GM19023 (cell line): ENCODE measurements at regions not wholly inside any gene's neighbourhood (a gene's known extent, or its start where the extent isn't known, plus 50 kb on each side); places are given as distances from the start of the nearest gene placed in this dataset.
"Not testable (repeated sequence)": the region's sequence is repeated elsewhere in the genome, so short reads cannot be mapped to it uniquely, and the experiment has no call there.

Experiments used
- ATAC-seq: cut with Tn5 transposase; IDR thresholded peaks from one replicate; pipeline ENCODE4 v1.9.1; 2021; ENCODE audit warnings: mild to moderate bottlenecking, moderate library complexity; ENCODE audit not compliant: unreplicated experiment

DNA sequence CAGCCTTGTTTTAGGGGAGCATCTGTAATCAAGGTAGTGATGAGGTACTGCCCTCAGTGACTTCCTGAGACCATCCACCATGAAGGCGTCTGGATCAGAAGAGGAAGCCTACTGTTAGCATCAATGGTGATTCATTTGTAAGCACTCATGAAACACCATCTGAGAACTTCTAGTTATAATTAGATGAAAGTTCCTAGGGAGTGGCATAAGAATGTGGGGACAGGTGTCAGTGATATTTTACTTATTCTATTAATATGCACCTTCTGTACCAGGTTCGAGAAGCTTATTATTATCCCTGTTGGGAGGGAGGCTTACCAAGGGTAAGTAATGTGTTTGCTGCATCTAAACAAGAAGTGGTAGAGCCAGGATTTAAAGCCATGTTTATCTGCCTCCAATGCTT, 295.8 kb upstream of the TBL1XR1 start:
- no peak for ATAC-seq

DNA sequence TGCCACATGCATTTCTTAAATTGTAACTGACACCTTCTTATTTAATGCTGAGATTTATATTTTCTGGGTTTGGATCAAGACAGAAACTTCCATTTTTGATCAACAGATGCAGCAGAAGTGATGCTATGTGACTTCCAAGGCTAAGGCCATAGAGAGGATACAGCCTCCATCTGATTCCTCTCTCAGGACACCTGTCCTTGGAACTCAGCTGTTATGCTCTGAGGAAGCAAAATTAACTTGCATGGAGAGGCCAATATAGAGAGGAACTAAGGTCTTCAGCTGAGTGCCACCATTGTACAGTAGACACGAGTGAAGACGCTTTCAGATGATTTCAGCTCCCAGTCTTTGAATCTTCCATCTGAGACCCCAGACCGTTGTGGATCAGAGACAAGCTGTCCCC, 296.9 kb upstream of the TBL1XR1 start:
- no peak for ATAC-seq

DNA sequence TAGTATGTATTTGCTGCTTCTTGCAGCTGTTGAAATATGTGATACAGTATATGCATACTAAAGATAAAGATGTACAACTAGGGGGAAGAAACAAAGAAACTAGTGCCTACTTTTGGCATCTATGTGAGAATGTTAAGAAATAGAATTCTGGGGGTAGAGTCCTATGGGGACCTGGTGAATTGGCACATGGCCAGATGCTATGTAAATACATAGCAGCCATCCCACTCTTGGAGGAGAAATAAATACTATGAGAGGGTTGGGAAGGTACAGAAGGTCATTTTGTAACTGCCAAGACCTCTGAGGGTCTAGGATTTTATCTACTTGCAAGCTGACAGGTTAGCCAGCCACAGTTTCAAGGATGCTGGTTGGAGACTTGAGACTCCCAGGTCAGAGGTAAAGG, 298.3 kb upstream of the TBL1XR1 start:
- ATAC-seq, result no peak

DNA sequence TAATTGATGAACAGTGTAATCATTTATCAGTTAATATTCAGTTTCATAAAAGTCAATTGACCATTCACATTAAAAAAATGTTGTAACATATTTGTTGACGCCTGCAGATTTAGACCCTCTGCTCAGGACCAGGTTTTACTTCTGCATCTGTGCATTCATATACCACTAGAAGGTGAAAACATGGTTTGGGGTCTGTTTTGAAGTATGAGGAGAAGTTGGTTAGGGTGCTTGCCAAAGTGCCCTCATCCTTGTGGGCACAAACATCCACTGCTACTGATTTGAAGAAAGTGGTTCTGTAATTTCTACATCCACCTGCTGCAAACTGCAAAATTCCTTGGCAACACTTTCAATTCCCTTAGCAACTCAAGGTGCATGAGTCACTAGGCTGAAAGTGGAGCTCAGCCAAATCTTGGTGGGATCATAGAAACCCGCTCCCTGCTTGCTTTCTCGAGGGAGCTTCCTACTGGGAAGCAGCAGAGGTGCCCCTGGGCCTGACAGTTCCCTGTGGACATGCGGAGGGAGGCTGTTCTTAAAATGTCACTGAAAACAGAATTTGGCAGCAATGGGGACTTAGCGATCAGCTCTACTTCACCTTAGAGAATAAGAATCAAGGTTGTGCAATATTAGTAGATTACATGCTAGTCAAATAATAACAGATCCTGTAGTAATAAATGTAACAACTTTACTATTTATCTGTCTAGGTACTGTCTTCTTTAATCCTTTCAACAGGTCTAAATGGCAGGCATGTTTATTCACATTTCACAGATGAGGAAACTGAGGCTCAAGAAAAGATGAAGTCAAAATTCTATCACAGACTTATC, 301.0 kb upstream of the TBL1XR1 start:
- no peak for ATAC-seq

DNA sequence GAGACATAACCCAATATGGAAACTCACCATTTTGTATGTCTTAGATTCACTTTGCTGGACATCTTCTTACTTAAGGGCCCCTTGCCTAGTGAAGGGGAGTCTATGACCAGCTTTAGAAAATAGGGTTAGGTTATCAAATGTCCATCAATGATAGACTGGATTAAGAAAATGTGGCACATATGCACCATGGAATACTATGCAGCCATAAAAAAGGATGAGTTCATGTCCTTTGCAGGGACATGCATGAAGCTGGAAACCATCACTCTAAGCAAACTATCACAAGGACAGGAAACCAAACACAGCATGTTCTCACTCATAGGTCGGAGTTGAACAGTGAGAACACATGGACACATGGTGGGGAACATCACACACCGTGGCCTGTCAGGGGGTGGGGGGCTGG, 301.8 kb upstream of the TBL1XR1 start:
- not testable (repeated sequence) for ATAC-seq

DNA sequence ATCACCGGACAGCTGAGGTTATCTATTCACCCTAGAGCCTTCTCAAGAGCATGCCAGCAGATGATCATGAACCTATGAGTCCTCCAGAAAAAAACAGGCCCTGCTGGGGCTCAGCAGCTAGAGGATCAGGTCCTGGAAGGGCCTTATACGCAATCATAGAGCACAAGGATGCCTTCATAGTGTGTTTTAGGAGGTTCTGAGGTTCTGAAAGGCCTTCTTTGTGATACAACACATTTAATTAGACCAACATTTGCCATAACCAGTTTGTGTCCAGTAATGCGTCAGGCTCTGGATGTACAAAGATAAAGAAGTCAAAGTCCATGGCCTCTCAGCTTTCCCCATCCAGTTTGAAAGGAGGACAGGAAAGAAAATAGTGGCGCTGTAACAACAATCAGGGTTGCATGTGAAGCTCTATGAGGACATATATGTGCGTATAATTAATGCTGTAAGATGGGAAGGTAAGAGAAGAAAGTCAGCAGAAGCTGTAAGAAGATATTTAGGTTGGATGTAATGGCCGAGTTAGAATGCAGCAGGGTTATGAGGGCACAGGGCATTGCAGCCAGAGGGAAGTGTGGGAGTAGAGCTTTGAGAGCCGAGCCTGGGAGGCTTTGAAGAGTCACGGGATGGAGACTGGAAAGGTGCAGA, 302.6 kb upstream of the TBL1XR1 start:
- no peak for ATAC-seq

DNA sequence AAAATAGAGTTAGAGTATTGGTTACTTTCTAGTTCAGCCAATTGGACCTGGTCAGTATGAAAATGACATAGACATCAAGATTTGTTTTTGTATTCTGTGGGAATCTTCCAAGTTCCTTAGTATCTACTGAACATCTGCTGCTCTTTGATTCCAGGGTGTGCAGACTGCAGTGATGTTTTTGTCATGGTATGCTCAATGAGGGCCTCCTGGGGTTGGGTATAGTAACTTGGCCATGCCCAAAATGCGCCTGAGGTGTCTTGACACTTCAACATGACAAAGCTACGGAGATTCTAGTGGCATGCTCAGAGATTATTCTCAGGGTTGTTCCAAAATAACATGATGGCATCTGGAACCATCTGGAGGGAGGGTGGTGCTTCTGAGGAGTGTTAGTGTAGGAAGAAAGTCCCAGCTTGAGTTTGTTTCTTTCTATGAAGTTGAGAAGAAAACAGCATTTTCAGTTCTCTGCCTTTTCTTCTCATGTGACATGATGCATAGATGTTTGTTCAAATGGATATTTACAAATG, 313.5 kb upstream of the TBL1XR1 start:
- no peak for ATAC-seq

DNA sequence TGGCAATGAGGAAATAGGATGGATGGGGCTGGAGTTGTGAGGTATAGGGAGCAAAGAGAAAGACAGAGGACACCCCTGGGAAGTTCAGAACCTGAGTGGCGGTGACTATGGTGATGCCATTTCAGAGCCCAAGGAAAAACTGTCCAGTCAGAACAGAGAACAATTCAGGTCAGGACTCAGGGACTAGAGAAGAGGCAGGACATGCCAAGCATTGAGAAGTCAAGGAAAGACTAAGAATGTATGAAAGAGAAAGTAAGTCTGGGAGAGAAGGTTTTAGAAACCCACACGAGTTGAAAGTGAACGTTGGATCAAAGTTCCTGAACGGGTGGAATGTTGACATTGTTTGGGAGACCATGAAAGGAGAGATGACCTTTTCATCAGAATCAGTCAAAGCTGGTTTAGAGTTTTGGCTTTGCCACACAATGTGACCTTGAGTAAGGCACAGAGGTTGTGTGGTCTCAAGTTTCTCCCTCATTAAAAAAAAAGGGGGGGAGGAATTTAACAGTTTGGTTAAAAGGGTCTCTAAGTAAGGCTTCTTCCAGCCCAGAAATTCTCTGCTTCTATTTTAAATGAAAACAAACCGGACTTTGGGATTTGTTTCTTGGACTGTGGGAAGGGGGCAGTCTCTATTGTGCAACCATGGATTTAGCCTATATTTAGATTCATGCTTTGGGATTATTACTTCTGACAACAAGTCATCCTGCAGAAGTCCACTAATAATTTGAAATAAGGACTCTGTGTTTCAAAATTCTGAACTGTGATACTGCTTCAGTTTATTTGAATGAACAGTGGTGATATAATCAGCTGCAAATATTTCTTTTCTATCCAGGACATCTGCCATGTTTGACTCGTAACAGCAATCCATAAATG, 315.9 kb upstream of the TBL1XR1 start:
- ATAC-seq, result no peak

DNA sequence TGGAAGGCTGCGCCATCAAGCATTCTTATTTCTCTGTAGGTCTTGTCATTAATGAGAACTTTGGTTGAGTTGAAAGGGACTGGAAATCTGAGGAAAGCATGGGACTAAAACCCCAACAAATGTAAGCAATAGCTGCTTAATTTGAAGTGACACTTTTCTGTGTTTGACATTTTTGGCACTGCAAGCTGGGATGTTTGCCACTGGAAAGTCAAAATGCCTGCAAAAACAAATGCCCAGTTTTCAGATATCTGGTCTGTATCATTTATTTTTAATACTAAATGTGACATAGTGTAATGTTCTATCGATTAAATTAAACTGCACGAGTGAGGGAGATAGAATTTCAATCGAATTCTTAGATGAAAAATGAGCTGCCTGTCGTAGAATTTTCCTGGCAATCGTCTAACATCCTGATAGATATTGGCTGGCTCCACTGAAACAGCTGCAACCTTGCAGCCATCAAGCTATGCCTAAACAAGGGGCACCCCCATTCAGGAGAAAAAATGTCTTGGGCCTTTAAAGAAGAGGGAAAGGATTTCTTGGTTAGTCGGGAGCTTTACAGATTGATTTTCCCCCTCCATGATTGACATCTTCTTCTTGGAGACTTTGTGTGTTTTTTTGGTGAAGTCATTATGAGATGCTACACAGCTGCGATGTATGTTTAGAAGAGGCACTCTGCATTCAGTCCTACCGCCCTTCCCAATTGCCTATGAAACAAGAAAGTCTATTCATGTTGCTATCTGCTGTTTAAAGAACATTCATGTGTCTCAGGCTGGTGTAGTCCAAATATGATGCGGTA, 316.7 kb upstream of the TBL1XR1 start:
- ATAC-seq, result no peak

DNA sequence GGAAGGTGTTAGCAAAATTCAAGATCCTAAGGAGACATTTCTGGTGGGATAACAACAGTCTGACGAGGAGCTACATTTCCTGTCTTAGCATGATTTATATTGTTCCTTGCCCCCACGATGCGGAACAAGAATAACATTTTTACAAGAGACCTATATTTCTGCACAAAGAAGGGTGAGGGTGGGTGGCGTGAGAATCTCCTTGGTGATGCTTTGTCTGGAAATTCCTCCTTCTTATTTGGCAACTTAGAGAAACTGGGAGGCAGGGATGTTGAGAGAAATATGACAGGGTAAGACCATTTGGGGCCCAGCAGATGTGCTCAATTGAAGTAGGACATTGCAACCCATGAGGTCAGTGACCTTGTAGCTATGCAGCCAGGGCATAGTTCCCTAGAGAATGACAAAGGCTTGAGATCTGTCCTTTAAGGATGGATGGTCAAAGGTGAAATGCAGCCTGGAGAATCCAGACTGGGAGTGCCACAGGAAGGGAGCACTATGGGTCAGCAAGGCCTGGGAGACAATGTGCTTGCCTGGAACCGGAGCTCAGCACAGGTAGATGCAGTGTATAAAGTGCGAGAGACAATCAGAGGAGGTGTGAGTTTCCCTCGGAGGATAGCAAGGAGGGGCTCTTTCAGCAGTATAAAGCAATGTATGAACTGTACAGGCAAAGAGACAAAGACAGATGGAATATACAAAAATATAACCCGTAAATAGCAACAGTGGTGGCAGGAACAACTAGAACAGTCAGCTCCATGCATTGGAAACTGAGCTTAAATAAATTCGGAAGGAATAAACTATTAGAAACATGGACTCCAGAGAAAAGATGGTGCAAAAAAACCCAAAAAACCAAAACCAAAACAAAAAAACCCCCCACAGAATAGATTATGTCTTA, 317.6 kb upstream of the TBL1XR1 start:
- no peak for ATAC-seq

DNA sequence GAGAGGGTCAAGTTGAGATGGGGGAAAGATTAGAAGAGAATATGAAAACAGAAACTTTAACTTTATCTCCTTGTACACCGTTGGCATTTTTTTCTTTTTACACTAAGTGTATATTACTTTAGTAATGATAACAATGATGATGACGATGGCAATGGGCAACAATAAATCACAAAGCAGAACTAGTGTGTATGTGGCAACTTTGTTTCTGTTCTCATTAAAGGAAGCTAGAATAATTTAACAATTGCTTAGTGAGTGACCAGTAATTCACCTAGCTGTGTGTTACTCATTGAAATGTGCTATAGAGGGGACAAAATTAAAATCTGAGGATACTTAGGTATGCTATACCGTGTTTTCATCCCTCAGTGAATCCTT, 318.5 kb upstream of the TBL1XR1 start:
- ATAC-seq, result no peak

DNA sequence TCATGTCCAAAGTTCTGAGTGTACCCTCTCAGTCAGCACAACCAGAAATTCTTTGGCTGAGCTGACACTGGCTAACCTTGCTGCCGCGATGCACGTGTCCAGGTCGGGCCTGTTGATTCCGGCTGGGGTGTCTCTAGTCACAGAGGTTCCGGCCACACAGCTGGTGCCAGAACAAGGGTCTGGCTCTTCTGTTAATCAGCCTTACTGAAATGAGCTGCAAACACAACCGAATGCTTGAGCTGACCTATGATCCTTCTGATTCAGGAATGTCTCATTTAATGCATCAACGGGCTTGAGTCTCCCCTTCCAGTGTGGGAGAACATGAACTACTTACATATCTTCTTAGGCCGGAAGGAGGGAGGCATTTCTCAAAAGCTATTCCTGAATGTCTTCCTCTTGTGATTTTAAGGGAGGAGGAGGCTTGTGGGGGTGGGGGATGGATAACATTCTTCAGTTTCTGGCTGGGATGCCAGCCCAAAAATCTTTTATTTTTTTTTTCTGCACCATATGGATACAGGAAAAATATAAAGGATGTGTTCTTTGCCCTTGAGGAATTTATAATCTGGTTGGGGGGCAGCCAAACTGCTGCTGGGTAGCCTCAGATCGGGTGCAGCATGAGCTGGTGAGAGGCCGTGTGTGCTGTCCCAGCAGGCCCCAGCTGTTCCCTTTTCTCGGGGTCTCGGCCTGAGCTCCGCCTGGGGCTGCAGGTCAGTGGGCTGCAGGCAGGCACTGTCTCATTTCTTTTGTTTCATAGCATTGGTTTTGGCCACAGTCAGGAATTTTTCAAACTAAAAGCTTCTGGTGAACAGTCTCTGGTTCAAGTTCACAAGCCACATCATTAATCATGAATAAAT, 319.1 kb upstream of the TBL1XR1 start:
- ATAC-seq, result no peak

DNA sequence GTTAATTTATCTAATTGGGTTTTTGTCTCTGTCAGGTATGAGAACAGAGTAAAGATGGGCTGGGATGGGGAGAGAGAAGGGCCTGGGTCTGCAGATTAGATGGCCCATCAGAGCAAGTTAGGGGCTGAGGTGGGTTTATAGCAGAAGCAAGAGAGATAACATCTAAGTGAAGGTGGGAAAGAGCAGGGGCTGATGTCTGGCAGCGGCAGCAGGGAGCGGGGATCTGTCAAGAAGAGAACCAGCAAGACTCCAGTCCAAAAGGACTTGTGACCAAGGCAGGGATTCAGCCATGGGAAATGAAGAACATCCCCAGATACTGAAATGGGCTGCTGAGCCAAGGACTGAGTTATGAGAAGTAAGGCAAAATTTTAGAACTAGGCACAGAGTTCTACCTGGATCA, 320.6 kb upstream of the TBL1XR1 start:
- no peak for ATAC-seq

DNA sequence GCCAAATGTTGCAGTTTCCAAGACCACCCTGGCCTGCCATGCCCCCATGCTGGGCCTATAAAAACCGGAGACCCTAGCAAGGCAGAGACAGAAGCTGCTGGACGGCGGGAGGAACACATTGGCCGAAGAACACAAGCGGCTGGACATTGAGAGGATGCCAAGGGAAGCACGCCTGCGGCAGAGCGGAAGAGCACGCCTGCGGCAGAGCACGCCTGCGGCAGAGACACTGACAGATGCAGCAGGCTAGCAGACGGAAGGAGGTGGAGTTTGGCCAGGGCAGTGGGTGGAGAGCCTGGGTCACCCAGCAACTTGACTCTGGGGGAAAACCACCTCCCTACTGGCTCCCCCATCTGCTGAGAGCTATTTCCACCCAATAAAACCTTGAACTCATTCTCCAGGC, 322.3 kb upstream of the TBL1XR1 start:
- no peak for ATAC-seq

DNA sequence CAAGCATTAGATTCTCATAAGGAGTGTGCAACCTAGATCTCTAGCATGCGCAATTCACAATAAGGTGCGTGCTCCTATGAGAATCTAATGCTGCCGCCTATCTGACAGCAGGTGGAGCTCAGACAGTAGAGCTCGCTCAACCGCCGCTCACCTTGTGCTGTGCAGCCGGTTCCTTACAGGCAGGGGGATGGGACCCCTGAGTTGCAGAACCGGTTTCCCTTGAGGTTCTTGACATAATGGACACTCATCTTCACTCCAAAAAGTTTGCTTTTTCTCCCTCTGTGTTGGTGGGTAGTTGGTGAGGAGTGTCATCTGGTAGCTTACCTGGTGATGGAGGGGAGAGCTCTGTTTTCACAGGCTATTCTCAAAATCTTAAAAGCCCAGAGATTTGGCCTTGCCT, 324.0 kb upstream of the TBL1XR1 start:
- ATAC-seq, result no peak

DNA sequence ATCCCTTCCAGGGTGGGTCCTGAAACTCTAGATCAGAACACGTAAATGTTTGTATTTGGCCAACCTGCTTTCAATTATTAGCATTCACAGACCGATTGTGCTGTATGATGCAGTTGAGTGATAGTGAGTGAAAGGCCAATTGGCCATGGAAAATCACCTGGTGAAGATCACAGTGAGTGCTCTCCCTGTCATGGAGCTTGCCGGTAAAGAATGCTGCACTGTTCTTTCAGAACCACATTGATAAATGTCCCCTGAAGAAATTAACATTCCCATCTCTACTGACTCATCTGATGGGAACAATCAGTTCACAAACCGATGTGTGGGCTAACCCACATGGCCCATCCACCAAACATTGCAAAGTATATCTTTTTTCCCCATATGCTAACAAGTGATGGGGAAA, 324.8 kb upstream of the TBL1XR1 start:
- ATAC-seq, result no peak

DNA sequence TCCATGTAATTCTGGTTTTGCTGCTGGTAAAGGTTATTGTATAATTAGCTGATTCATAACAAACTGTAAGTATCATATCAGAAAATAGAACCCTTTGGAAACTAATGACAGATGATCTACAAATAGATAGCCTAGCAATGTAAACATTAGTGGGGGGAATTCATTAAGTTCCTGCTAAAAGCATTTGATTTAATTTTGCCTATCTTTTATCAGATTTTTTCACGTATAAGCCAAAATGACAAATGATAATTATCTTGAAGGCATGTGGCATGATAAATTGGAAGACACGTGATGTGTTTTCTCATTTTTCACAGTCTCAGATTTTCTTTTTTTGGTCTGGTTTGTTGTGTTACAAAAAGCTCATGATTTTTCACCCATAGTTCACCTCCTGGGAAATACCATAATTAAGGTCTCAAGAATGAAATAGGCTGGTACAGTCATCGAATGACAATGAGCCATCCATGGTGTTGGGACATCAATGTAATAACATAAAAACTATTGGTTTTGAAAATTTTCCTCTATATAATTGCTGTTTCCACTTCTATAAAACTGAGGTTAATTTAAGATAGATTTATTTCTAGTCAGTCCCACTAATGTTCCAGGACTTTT, 325.9 kb upstream of the TBL1XR1 start:
- no peak for ATAC-seq

DNA sequence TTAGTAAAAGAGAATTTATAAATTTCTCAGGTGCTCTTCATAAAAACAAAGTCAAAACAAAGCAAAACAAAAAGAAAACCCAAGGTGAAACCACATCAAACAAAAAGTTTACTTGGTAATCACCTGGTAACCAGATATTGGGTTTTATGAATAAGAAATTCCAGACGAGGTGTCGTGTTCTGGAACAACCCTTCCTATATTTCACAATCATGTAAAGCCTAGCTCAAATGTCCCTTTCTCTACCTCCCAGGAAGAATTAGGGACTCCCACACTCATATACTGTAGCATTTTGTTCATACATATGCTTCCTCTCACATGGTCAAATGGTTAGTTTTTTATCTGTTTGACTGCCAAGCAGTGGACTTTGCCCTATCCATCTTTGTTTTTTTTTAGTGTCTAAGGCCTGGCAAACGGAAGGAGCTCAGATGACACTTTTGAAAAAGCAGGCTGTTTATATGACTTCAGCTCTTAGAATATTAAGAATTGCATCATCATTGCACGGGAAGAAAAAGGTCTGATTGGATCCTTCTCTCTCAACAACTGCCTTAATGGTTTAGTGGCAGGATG, 326.7 kb upstream of the TBL1XR1 start:
- no peak for ATAC-seq
